Stomach smooth muscle (tissue), 2 donors: ENCODE measurements at regions not wholly inside any gene's neighbourhood (a gene's known extent, or its start where the extent isn't known, plus 50 kb on each side); places are given as distances from the start of the nearest gene placed in this dataset.

Experiments
- H3K27ac ChIP-seq: one replicate; pipeline ENCODE4 v1.7.0; 2013; ENCODE audit warnings: mild to moderate bottlenecking, low read length, inconsistent platforms
- H3K27me3 ChIP-seq, 2 donors: one replicate each; pipeline ENCODE4 v1.7.0; 2013; ENCODE audit warnings: low read length in 2 of 2; ENCODE audit not compliant: insufficient read depth in 2 of 2, control insufficient read depth in 1 of 2
- H3K36me3 ChIP-seq, 2 donors: one replicate each; pipeline ENCODE4 v1.7.0; 2013; ENCODE audit warnings: low read length in 2 of 2; ENCODE audit not compliant: control insufficient read depth in 2 of 2, insufficient read depth in 2 of 2
- H3K4me1 ChIP-seq: one replicate; pipeline ENCODE4 v1.7.0; 2013; ENCODE audit warnings: low read length; ENCODE audit not compliant: control insufficient read depth, insufficient read depth
- H3K4me3 ChIP-seq, 2 donors: one replicate each; pipeline ENCODE4 v1.7.0; 2013; ENCODE audit warnings: low read length in 2 of 2
- H3K9ac ChIP-seq, 2 donors: one replicate each; pipeline ENCODE4 v1.7.0; 2013; ENCODE audit warnings: low read length in 2 of 2, mild to moderate bottlenecking in 1 of 2
- H3K9me3 ChIP-seq, 2 donors: one replicate each; pipeline ENCODE4 v1.7.0; 2013; ENCODE audit warnings: low read length in 2 of 2; ENCODE audit not compliant: control insufficient read depth in 2 of 2
- donor health status: healthy.
- donor health status: Pancreatic carcinoma.

DNA sequence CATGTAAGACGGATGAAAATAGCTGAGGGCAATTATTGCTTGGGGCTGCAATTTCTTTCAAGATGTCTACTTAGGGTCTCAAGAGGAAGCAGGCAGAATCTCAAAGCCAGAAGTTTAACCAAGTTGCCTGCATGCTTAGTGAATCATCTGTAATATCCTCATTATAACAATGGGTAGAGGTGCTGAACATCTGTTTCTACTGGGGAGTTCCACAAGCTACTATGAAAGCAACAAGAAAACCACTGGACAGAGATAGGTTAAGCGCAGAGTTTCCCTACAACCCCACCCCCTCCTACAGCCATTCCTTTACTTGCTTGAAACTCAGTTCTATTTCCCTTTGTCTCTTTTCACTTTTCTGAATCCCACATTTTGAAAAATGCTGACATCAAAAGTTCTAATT, 759.4 kb upstream of the GBE1 start:
- Histone ChIP-seq H3K9ac (no peak overlapping the region), H3K4me3 (no peak overlapping the region), H3K27ac (no peak overlapping the region), H3K36me3 (no peaks in the 10 kb centered on the region), H3K27me3 (no peaks in the 10 kb centered on the region), H3K9me3 (no peaks in the 10 kb centered on the region), H3K4me1 (no peaks in the 10 kb centered on the region)

DNA sequence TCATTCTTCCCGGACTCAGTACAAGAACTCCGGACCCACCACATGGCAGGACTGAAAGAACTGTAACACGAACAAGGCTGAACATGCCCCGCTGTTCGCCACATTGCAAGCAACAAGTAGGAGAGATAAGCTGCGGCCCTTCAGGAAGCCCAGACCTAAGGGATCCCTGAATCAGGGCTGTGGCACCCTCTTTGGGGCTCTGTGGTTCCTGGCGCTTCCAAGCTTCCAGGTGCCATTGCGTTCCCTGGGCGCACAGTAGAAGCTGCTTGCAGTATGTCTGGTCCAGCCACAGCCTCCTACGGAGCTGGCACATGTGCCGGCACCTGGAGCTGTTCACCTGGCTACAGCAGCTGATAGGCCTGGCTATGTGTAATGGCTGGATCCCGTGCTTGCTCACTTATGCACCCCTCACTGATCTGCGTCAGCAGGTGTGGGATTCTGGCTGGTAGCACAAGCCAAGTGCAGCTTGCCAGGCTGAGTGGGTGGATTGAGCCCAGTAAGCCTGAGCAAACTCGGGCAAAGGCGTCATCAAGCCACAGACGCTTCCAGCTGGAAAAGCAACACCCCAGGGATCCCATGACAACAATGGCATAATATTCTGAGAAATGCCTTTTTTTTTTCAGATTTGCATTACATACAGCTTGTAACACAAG, 748.6 kb upstream of the GBE1 start:
- Histone ChIP-seq H3K4me3 (no peak overlapping the region), H3K27ac (no peak overlapping the region), H3K4me1 (no peaks in the 10 kb centered on the region), H3K27me3 (no peaks in the 10 kb centered on the region), H3K9ac (no peak overlapping the region), H3K9me3 (peaks cover 0 to 3% of the 10 kb centered on the region in 2 donors), H3K36me3 (no peaks in the 10 kb centered on the region)

DNA sequence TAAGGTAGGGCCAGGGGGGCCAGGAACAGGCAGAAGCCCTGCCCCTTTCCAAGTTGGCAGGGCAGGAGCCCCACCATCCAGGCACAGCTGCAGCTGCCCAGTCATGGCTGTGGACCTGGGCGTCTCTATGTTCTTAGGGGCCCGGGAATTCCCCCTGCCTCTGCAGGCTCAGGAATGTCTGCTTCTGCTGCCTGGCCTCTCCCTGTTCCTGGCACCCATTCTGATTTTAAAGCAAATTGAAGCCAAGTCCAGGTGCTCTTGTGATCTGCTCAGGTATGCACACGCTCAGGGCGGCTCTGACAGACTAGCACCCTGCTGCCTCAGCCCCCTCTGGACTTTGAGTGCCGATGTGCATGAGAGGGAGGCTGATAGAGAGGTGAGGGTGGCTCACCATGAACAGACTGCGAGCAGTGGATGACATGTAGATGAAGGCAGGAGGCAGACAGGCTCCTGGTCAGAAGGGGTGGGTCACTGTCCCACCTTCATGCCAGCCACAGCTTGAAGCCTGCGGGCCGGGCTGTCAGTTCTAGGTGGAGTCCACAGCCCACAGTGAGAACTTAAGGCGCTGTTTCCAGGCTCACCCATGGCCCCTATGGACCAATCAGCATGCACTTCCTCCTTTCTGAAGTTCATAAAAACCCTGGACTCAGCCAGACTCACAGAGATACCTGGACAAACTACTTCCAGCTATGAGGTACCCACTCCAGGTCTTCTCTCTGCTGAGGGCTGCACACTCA, 747.8 kb upstream of the GBE1 start:
- no peak overlapping the region for H3K27ac ChIP-seq
- H3K4me1 ChIP-seq = no peaks in the 10 kb centered on the region
- peaks cover 0 to 3% of the 10 kb centered on the region in 2 donors for H3K9me3 ChIP-seq
- no peak overlapping the region for H3K9ac ChIP-seq
- H3K27me3 ChIP-seq = no peaks in the 10 kb centered on the region
- no peaks in the 10 kb centered on the region for H3K36me3 ChIP-seq
- no peak overlapping the region for H3K4me3 ChIP-seq

DNA sequence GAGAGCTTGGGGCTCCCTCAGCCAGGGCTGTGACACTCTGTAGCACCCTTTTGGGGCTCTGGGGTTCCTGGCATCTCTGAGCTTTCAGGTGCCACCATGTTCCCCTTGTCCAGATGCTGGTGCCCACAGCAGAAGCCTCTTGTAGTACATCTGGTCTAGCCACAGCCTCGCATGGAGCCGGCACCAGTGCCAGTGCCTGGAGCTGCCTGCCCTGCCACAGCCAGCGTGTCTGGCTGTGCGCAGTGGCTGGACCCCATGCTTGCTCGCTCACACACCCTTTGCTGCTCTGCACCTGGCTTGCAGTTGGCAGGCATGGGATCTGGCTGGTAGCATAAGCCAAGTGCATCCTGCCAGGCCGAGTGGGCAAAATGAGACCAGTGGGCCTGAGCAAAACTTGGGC, 744.8 kb upstream of the GBE1 start:
- H3K27ac ChIP-seq = no peak overlapping the region
- H3K9me3 ChIP-seq = peaks cover 0 to 3% of the 10 kb centered on the region in 2 donors
- no peaks in the 10 kb centered on the region for H3K27me3 ChIP-seq
- H3K4me1 ChIP-seq = no peaks in the 10 kb centered on the region
- H3K36me3 ChIP-seq = no peaks in the 10 kb centered on the region
- H3K9ac ChIP-seq = no peak overlapping the region
- H3K4me3 ChIP-seq = no peak overlapping the region

DNA sequence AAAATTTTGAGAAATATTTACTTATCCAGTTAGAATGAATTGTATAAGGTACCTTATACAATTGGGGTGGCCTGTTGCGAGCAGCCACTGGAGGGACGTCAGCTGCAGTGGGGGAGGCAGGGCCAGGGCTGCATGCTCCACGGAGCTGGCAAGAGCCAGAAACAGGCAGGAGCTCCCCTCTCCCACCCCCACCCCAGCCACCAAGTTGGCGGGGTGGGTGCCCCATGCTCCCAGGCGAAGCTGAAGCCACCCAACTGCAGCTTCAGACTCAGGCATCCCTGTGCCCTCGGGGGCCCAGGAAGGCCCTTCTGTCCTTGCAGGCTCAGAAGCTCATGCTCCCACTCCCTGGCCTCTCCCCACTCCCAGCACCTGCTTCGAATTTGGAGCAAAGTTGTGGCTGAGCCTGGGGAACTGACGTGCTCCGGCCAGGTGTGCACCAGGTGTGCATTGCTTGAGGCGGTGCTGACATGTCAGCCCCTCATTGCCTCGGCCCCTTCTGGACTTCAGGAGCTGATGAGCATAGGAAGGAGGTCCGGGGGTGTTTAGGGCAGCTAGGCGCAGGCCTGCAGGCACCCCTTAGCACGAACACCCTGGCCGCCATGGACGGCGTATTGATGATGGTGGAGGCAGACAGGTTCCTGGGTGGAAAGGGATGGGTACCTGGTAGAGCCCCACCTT, 743.8 kb upstream of the GBE1 start:
- H3K4me3 ChIP-seq = no peak overlapping the region
- peaks cover 0 to 3% of the 10 kb centered on the region in 2 donors for H3K9me3 ChIP-seq
- H3K4me1 ChIP-seq = no peaks in the 10 kb centered on the region
- H3K9ac ChIP-seq = no peak overlapping the region
- H3K27ac ChIP-seq = no peak overlapping the region
- H3K36me3 ChIP-seq = no peaks in the 10 kb centered on the region
- no peaks in the 10 kb centered on the region for H3K27me3 ChIP-seq

DNA sequence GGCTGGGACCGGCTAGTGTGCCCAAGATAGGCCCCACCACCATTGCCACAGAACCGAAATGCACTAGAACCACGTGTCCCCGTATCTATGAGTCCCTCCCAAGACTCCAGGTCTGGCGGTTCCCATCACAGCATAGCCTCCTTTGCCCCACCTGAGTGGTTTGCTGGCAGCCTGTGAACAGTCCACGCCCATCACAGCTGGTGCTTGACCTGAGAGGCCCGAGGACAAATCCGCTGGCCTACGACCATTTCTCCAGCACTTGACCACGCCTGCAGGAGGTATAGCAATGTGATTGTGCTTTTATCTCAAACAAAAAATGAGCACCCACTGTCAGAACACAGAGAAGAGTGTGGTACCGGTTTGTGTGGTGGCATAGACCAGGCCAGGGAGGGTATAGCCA, 736.7 kb upstream of the GBE1 start:
- H3K9ac ChIP-seq = no peak overlapping the region
- H3K4me3 ChIP-seq = no peak overlapping the region
- no peaks in the 10 kb centered on the region for H3K4me1 ChIP-seq

DNA sequence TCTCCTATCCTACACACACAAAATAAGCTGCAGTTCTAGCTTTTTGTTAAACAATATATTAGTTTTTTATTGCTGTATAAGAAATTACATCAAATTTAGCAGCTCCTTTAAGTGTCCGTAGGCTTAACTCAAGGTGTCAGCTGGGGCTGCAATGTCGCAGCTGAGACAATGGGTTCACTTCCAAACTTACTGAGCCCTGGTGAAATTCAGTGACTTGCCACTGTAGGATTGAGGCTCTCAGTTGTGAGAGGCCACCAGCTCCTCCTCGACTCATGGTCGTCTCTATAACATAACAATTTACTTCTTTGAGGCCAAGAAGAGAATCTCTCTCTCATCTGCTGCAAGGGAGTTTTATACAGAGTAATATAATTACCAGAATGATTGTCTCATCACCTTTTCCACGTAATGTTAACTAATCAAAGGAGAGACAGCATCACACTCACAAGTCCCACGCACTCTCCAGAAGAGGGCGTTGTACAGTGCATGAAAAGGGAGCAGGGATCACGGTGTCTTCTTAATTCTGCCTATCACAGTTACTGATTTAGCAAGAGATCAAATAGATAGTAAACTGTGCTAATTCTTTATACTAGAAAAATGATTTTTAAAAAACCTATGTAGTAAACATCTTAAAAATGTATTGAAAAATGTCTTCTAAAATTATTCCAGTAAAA, 735.6 kb upstream of the GBE1 start:
- H3K9me3 ChIP-seq = no peaks in the 10 kb centered on the region
- no peak overlapping the region for H3K9ac ChIP-seq
- no peak overlapping the region for H3K27ac ChIP-seq
- no peaks in the 10 kb centered on the region for H3K36me3 ChIP-seq
- no peak overlapping the region for H3K4me3 ChIP-seq
- H3K4me1 ChIP-seq = no peaks in the 10 kb centered on the region
- no peaks in the 10 kb centered on the region for H3K27me3 ChIP-seq

More for the DNA sequence above, 736.7 kb upstream of the GBE1 start:
- Histone ChIP-seq H3K36me3 (no peaks in the 10 kb centered on the region), H3K27me3 (no peaks in the 10 kb centered on the region), H3K9me3 (no peaks in the 10 kb centered on the region), H3K27ac (no peak overlapping the region)

DNA sequence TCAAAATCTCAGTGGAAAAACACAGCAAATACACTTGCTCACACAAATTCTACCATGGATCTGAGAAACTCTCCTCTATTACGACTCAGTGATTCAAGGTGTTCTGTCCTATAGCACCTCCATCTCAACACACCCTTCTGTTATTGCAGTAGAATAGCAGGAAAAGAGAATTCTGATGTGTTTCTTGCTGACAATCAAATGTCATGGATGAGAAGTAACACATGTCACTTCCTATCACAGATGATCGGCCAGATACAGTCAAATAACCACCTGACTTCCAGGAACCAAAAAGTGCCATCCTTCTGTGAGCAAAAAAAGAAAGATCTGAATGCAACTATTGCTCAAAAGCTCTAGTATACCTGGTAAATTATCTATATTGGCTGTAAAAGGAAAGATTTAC, 734.2 kb upstream of the GBE1 start:
- Histone ChIP-seq H3K27ac (no peak overlapping the region), H3K36me3 (no peaks in the 10 kb centered on the region), H3K4me3 (no peak overlapping the region), H3K4me1 (no peaks in the 10 kb centered on the region), H3K9ac (no peak overlapping the region), H3K9me3 (no peaks in the 10 kb centered on the region), H3K27me3 (no peaks in the 10 kb centered on the region)

DNA sequence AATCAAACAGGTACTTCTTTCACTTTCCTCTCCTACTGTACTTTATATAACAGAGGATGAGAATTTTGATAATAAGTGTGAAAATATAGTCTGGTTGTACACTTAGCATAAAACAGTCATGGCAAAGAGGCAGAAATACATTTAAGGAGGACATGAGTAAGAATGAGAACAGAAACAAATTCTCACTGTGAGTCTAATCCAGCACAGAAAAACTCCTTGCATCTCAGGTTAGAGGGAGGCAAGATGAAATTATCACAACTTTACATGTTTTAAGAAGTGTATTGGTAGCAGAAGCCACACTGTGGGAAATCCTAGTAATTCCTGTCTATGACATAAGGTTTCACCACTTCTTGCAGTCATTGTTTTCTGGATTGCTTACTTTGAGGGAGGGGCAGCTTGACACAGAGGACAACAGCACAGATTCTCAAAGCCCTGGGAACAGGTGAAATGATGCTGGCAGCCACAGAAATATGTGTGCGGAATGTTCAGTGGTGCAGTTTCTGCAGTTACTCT, 733.6 kb upstream of the GBE1 start:
- H3K36me3 ChIP-seq = no peaks in the 10 kb centered on the region
- no peak overlapping the region for H3K4me3 ChIP-seq
- H3K4me1 ChIP-seq = no peaks in the 10 kb centered on the region
- H3K27ac ChIP-seq = no peak overlapping the region
- no peaks in the 10 kb centered on the region for H3K9me3 ChIP-seq
- H3K27me3 ChIP-seq = no peaks in the 10 kb centered on the region
- H3K9ac ChIP-seq = no peak overlapping the region

DNA sequence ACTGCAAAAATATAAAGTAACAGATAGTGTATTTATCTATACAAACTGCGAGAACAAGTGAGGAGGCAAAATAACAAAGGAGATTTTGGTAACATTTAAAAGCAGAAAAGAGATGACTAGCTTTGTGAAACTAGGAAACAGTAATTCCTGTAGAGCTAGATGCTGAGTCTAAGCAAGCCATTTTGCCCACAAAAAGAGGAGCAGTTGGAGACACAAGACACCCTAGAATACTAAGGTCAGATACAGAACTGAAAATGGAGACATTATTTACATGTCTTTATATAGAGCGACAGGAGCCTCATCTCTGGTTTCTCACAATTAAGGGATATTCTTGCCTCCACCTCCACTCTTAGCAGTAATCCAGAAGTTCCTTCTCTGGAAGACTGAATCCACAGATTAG, 732.4 kb upstream of the GBE1 start:
- Histone ChIP-seq H3K27me3 (no peaks in the 10 kb centered on the region), H3K9me3 (no peaks in the 10 kb centered on the region), H3K9ac (no peak overlapping the region), H3K27ac (no peak overlapping the region), H3K4me1 (no peaks in the 10 kb centered on the region), H3K4me3 (no peak overlapping the region), H3K36me3 (no peaks in the 10 kb centered on the region)
